Bronchial epithelial cell (primary cell): ENCODE measurements at regions not wholly inside any gene's neighbourhood (a gene's known extent, or its start where the extent isn't known, plus 50 kb on each side); places are given as distances from the start of the nearest gene placed in this dataset.
"Not testable (repeated sequence)": the region's sequence is repeated elsewhere in the genome, so short reads cannot be mapped to it uniquely, and the experiment has no call there.

ENCODE experiments used
- DNase-seq: peaks from one replicate; pipeline ENCODE4 v3.0.0-alpha.2; 2010; ENCODE audit warnings: low read depth
- FAIRE-seq: peaks from 2 replicates; lab custom pipeline; 2011; peaks lifted over from hg19 to GRCh38; lab: Jason Lieb, UNC
- H3K27me3 ChIP-seq: 2 replicates; pipeline ENCODE4 v1.5.1; 2011; ENCODE audit warnings: low read length; ENCODE audit not compliant: control insufficient read depth, insufficient read depth
- H3K36me3 ChIP-seq: 2 replicates; pipeline ENCODE4 v1.5.1; 2011; ENCODE audit warnings: low read length; ENCODE audit not compliant: control insufficient read depth, insufficient read depth
- H3K4me3 ChIP-seq: 2 replicates; pipeline ENCODE4 v1.5.1; 2011; ENCODE audit warnings: mild to moderate bottlenecking, low read depth, low read length, control low read depth
- TF ChIP-seq, protein P1 (sequence below): IDR thresholded peaks from 2 replicates; pipeline ENCODE4 v1.5.1; 2011; ENCODE audit warnings: mild to moderate bottlenecking, moderate library complexity, low read length, control low read depth, inconsistent platforms; ENCODE audit not compliant: insufficient read depth, severe bottlenecking

- H3K27me3 ChIP-seq = no peaks in the 10 kb centered on the region
- H3K4me3 ChIP-seq = no peak overlapping the region
- TF ChIP-seq, protein P1, sequence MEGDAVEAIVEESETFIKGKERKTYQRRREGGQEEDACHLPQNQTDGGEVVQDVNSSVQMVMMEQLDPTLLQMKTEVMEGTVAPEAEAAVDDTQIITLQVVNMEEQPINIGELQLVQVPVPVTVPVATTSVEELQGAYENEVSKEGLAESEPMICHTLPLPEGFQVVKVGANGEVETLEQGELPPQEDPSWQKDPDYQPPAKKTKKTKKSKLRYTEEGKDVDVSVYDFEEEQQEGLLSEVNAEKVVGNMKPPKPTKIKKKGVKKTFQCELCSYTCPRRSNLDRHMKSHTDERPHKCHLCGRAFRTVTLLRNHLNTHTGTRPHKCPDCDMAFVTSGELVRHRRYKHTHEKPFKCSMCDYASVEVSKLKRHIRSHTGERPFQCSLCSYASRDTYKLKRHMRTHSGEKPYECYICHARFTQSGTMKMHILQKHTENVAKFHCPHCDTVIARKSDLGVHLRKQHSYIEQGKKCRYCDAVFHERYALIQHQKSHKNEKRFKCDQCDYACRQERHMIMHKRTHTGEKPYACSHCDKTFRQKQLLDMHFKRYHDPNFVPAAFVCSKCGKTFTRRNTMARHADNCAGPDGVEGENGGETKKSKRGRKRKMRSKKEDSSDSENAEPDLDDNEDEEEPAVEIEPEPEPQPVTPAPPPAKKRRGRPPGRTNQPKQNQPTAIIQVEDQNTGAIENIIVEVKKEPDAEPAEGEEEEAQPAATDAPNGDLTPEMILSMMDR = no peak
- DNase-seq (no peak), FAIRE-seq (no peak)
- no peaks in the 10 kb centered on the region for H3K36me3 ChIP-seq
These were observed 228.3 kb upstream of the ELL2 start for GRCh38 chr5:96189987-96190386.

DNA sequence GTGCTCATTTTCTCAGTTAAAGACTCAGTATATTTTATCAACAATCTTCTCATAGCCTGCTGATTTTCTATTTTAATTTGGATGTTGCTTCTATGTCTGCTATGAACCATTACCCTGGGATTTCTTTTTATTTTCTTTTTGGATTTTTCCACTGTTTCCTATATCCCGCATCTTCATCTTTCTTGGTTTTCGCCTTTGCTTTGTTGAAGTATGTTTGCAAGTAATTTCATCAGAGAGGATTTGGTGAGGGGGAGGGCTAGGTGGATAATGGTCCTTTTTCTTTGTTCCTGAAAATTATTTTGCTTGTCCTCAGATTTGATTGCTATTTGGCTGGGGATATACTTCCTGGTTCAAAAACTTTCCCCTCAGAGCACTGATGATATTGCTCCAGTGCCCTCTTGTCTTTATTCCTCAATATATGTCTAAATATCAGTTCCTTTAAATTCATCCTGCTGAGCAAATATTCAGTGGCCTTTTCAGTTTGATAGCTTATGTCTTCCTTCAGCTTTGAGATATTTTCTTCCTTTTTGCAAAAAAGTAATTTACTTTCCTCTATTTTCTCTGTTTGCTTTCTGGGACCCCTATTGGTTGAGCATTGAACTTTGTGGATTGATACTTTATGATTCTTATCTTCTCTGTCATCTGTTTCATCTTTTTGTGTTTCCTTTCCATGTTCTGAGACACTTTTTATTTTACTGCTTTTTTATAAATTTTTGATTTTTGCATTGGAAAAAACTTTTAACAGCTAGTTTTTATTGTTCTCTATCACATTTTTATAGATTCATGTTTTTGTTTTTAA, 227.6 kb upstream of the ELL2 start:
- no peak for DNase-seq
- no peak overlapping the region for H3K4me3 ChIP-seq

DNA sequence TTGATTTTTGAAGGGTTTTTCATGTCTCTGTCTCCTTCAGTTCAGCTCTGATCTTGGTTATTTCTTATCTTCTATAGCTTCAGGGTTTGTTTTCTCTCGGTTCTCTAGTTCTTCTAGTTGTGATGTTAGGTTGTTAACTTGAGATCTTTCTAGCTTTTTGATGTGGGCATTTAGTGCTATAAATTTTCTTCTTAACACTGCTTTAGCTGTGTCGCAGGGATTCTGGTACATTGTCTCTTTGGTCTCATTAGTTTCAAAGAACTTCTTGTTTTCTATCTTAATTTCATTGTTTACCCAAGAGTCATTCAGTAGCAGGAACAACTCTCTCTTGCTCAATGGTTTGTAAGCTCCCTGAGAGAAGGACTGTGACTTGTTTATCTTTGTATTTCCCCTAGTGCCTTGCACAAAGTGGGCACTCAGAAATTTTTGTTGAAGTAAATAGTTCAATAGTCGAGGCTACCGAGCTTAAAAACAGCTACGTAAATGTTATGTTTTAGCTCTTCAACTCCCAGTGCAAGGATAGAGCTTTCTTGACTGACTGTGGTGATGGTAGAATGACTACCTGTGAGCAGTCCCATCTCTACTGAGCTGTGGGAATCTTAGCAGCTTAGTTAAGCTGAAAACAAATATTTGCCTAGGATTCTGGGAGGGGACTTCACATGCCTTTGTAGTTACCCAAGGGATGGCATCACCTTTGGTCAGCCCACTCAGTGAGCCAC, 225.8 kb upstream of the ELL2 start:
- TF ChIP-seq, protein P1 = no peak
- H3K4me3 ChIP-seq = no peak overlapping the region
- no peaks in the 10 kb centered on the region for H3K36me3 ChIP-seq
- H3K27me3 ChIP-seq = no peaks in the 10 kb centered on the region
- DNase-seq = peak; percentile 81
- no peak for FAIRE-seq

More for the DNA sequence above, 227.6 kb upstream of the ELL2 start:
- no peaks in the 10 kb centered on the region for H3K36me3 ChIP-seq
- FAIRE-seq = no peak
- TF ChIP-seq, protein P1 = no peak
- no peaks in the 10 kb centered on the region for H3K27me3 ChIP-seq

DNA sequence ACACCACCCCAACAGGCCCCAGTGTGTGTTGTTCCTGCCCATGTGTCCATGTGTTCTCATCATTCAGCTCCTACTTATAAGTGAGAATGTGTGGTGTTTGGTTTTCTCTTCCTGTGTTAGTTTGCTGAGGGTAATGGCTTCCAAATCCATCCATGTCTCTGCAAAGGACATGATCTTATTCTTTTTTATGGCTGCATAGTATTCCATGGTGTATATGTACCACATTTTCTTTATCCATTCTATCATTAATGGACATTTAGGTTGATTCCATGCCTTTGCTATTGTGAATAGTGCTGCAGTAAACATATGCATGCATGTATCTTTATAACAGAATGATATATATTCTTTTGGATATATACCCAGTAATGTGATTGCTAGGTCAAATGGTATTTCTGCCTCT, 222.9 kb upstream of the ELL2 start:
- not testable (repeated sequence) for H3K4me3 ChIP-seq, H3K36me3 ChIP-seq, H3K27me3 ChIP-seq, FAIRE-seq, DNase-seq

DNA sequence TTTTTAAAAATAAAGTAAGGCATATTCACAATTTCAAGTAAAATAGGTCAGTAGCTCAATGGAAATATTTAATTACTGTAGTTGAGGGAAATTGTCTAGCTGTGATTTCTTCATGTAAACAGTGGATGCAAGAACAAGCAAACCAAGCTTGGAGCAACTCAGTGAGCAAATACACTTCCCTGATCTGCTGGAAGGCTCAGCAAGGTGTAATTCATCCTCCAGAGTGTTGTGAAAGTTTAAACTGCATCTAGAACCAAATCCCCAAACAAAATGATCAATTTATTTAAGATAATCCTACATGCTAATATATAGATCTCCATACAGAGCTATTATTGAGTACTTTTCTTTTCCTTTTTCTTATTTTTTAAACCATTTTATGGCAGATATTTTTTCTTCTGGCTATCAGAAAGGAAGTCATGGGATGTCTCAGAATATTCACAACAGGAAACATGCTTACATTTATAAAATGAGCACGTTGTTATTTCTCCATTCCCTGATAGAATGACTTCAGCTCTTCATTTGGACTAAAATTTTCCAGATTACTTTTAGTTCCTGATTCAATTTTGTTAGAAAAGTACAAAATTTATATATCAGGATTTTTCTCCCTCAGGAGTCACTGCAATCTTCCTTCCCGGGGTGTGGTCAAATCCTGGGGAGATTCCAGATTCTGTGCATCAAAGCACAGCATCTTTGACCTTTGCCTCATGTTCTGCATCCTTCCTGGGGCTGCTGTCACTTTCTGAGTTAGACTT, 219.2 kb upstream of the ELL2 start:
- H3K4me3 ChIP-seq = no peak overlapping the region
- no peaks in the 10 kb centered on the region for H3K36me3 ChIP-seq
- no peak for FAIRE-seq
- no peaks in the 10 kb centered on the region for H3K27me3 ChIP-seq
- DNase-seq = no peak
- TF ChIP-seq, protein P1 = no peak

DNA sequence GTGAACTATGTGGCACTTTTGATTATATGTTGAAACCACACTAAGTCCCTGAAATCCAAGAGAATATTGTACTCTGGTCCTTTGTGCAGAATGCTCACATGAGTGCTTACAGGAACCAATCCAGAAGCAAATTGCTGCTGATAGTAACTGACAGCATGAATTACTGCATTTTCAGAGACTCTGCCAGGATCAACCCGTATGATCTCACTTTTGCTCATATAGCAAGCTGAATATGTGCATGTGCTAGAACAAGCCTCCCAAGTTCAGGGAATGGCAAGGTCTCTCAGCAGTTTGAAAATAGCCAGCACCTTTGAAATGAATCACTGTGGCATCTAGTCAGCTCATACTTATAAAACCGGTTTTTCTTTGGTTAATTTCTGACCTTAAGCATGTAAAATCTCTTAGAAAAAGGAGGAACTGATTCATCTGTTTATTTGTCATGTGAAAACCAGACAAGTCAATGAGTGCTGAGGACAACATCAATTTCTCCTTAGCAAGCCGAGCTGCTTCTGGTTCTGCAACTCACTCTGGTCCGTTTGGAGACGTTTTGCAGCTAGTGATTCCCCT, 215.7 kb upstream of the ELL2 start:
- Histone ChIP-seq H3K27me3 (no peaks in the 10 kb centered on the region), H3K4me3 (no peak overlapping the region), H3K36me3 (no peaks in the 10 kb centered on the region)
- FAIRE-seq = peak; percentile 99
- DNase-seq = peak; percentile 100
- TF ChIP-seq, protein P1 = no peak
